Upper lobe of left lung (tissue), 4 donors: ENCODE measurements at regions not wholly inside any gene's neighbourhood (a gene's known extent, or its start where the extent isn't known, plus 50 kb on each side); places are given as distances from the start of the nearest gene placed in this dataset.

Experiments
- CTCF ChIP-seq, 6 experiments: fragments of 450-650 bp in 4 of 6; fragments of 200-600 bp in 2 of 6; sonication (generic) in 2 of 6; IDR thresholded peaks; one replicate each; pipeline ENCODE4 v1.5.1; 2016 to 2019; ENCODE audit warnings: antibody characterized with exemption in 6 of 6
- POLR2A ChIP-seq, 4 donors: fragments of 450-650 bp; IDR thresholded peaks; one replicate each; pipeline ENCODE4 v1.5.1; 2016 to 2017; ENCODE audit warnings: antibody characterized with exemption in 4 of 4, mild to moderate bottlenecking in 2 of 4

GRCh38 chr7:81822811-81823210, 53.0 kb upstream of the HGF start:
- TF ChIP-seq CTCF (IDR thresholded peaks at IDR 0.05) = no peak
- TF ChIP-seq POLR2A (IDR thresholded peaks at IDR 0.05) = no peak
